UCSD-AML1 (cell line): ENCODE measurements at regions not wholly inside any gene's neighbourhood (a gene's known extent, or its start where the extent isn't known, plus 50 kb on each side); places are given as distances from the start of the nearest gene placed in this dataset.

Source experiments
- DNase-seq: peaks from one replicate; lab custom pipeline; 2025; ENCODE audit not compliant: unreplicated experiment; lab: John Stamatoyannopoulos, UW

- DNase-seq, result no peak
Observed at GRCh38 chr2:84290537-84290936, 168.5 kb downstream of the SUCLG1 start.

GRCh38 chr2:84288293-84288692 is 170.8 kb downstream of the SUCLG1 start:
- DNase-seq, result no peak

GRCh38 chr2:84286878-84287277 is 172.2 kb downstream of the SUCLG1 start:
- no peak for DNase-seq

GRCh38 chr2:84285056-84285747 is 173.9 kb downstream of the SUCLG1 start:
- no peak for DNase-seq

GRCh38 chr2:84283506-84283905 is 175.6 kb downstream of the SUCLG1 start:
- DNase-seq, result no peak

- DNase-seq, result no peak
Observed at GRCh38 chr2:84281510-84281909, 177.6 kb downstream of the SUCLG1 start.

- DNase-seq, result no peak
Observed at GRCh38 chr2:84280873-84281272, 178.2 kb downstream of the SUCLG1 start.

- DNase-seq, result no peak
Observed at GRCh38 chr2:84278386-84278785, 180.7 kb downstream of the SUCLG1 start.

GRCh38 chr2:84276590-84277255 is 182.4 kb downstream of the SUCLG1 start:
- no peak for DNase-seq

GRCh38 chr2:84273406-84273805 is 185.7 kb downstream of the SUCLG1 start:
- no peak for DNase-seq

- no peak for DNase-seq
Observed at GRCh38 chr2:84271977-84272376, 187.1 kb downstream of the SUCLG1 start.

- DNase-seq, result no peak
Observed at GRCh38 chr2:84257831-84258230, 201.2 kb downstream of the SUCLG1 start.

- no peak for DNase-seq
Observed at GRCh38 chr2:84251651-84252302, 207.3 kb downstream of the SUCLG1 start.

GRCh38 chr2:84249140-84249539 is 209.9 kb downstream of the SUCLG1 start:
- DNase-seq, result no peak

- DNase-seq, result no peak
Observed at GRCh38 chr2:84247532-84247931, 211.5 kb downstream of the SUCLG1 start.

GRCh38 chr2:84243788-84244733 is 215.0 kb downstream of the SUCLG1 start:
- DNase-seq, result no peak

- no peak for DNase-seq
Observed at GRCh38 chr2:84238907-84239306, 220.2 kb downstream of the SUCLG1 start.

GRCh38 chr2:84236288-84236687 is 222.8 kb downstream of the SUCLG1 start:
- no peak for DNase-seq

GRCh38 chr2:84234103-84234502 is 225.0 kb downstream of the SUCLG1 start:
- no peak for DNase-seq

GRCh38 chr2:84231478-84231877 is 227.6 kb downstream of the SUCLG1 start:
- no peak for DNase-seq

- DNase-seq, result no peak
Observed at GRCh38 chr2:84224121-84224520, 235.0 kb downstream of the SUCLG1 start.
